Suprapubic skin (tissue), 4 donors: ENCODE measurements at regions not wholly inside any gene's neighbourhood (a gene's known extent, or its start where the extent isn't known, plus 50 kb on each side); places are given as distances from the start of the nearest gene placed in this dataset.

Experiments used
- DNase-seq, 2 donors: peaks; one replicate each; pipeline ENCODE4 v3.0.0-alpha.2; 2019; ENCODE audit warnings: low spot score in 2 of 2
- H3K27ac ChIP-seq: fragments of 200-600 bp; sonication (generic); one replicate; pipeline ENCODE4 v1.5.1; 2019
- H3K27me3 ChIP-seq: fragments of 200-600 bp; sonication (generic); one replicate; pipeline ENCODE4 v1.5.1; 2019
- H3K36me3 ChIP-seq: fragments of 200-600 bp; sonication (generic); one replicate; pipeline ENCODE4 v1.5.1; 2019
- H3K4me1 ChIP-seq: fragments of 200-600 bp; sonication (generic); one replicate; pipeline ENCODE4 v1.5.1; 2019
- H3K4me3 ChIP-seq: fragments of 200-600 bp; sonication (generic); one replicate; pipeline ENCODE4 v1.5.1; 2019; ENCODE audit warnings: mild to moderate bottlenecking
- H3K9me3 ChIP-seq: fragments of 200-600 bp; sonication (generic); one replicate; pipeline ENCODE4 v1.5.1; 2019
- CTCF ChIP-seq, 2 donors: fragments of 200-600 bp in 1 of 2; fragments of 450-650 bp in 1 of 2; sonication (generic) in 1 of 2; IDR thresholded peaks; one replicate each; pipeline ENCODE4 v1.5.1; 2016 to 2019; ENCODE audit warnings: antibody characterized with exemption in 2 of 2, mild to moderate bottlenecking in 1 of 2, moderate library complexity in 1 of 2
- EP300 ChIP-seq: sonication (generic); formaldehyde crosslinking; IDR thresholded peaks from one replicate; pipeline ENCODE4 v1.6.1; 2017; ENCODE audit warnings: antibody characterized with exemption
- POLR2A ChIP-seq, 2 donors: fragments of 450-650 bp; IDR thresholded peaks; one replicate each; pipeline ENCODE4 v1.6.1; 2017; ENCODE audit warnings: antibody characterized with exemption in 2 of 2, mild to moderate bottlenecking in 2 of 2, moderate library complexity in 2 of 2
- POLR2AphosphoS5 ChIP-seq, 3 donors: sonication (generic); formaldehyde crosslinking; IDR thresholded peaks; one replicate each; pipeline ENCODE4 v1.6.1; 2017; ENCODE audit warnings: antibody characterized with exemption in 3 of 3
- WGBS: methylation state at CpG from one replicate; pipeline ENCODE4 v1.1.5; 2018; 5-methylcytosine and 5-hydroxymethylcytosine counted together

- DNase-seq, result no peak
- peaks cover 5% of the 10 kb centered on the region for H3K4me1 ChIP-seq
- no peaks in the 10 kb centered on the region for H3K27me3 ChIP-seq
- H3K36me3 ChIP-seq, result no peaks in the 10 kb centered on the region
- H3K4me3 ChIP-seq, result no peak overlapping the region
- 99% methylated on average over 8 of the region's 8 CpGs for WGBS
- no peaks in the 10 kb centered on the region for H3K9me3 ChIP-seq
- no peak overlapping the region for H3K27ac ChIP-seq
- no peak for TF ChIP-seq POLR2A (IDR thresholded peaks at IDR 0.05)
- no peak for TF ChIP-seq EP300
- no peak for TF ChIP-seq CTCF (IDR thresholded peaks at IDR 0.05)
- no peak for TF ChIP-seq POLR2AphosphoS5 (IDR thresholded peaks at IDR 0.05)
Observed at GRCh38 chr15:70385711-70386110, 288.0 kb upstream of the TLE3 start.

DNA sequence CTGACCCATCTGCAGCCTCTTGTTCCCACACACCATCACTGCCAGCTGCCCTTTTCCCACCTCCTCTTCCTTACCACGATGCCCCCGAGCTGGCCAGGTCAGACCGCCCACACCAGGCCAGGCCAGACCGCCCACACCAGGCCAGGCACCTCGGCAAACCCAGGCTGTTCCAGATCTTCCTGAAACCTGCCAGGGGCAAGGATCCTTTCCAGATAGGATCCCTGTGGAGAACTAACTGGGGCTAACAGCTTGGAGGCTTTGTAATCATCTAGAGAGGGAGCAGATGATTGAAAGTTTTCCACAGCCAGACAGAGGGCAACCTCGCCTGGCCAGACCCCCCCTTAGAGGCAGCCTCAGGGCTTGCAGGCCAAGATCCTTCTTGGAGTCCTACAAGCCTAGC lies 287.3 kb upstream of the TLE3 start:
- Histone ChIP-seq H3K36me3 (no peaks in the 10 kb centered on the region), H3K4me1 (peaks cover 5% of the 10 kb centered on the region), H3K27ac (no peak overlapping the region), H3K27me3 (no peaks in the 10 kb centered on the region), H3K9me3 (no peaks in the 10 kb centered on the region), H3K4me3 (no peak overlapping the region)
- TF ChIP-seq POLR2A (IDR thresholded peaks at IDR 0.05), result no peak
- WGBS, result 78% methylated on average over 5 of the region's 6 CpGs
- no peak for DNase-seq

GRCh38 chr15:70383856-70384255 lies 286.1 kb upstream of the TLE3 start:
- 89% methylated on average over 8 of the region's 8 CpGs for WGBS
- Histone ChIP-seq H3K36me3 (no peaks in the 10 kb centered on the region), H3K27me3 (no peaks in the 10 kb centered on the region), H3K27ac (no peak overlapping the region), H3K4me1 (peaks cover 5% of the 10 kb centered on the region), H3K9me3 (no peaks in the 10 kb centered on the region), H3K4me3 (no peak overlapping the region)
- TF ChIP-seq POLR2A (IDR thresholded peaks at IDR 0.05), result no peak
- TF ChIP-seq EP300, result no peak
- no peak for TF ChIP-seq POLR2AphosphoS5 (IDR thresholded peaks at IDR 0.05)
- TF ChIP-seq CTCF (IDR thresholded peaks at IDR 0.05), result no peak
- no peak for DNase-seq

DNA sequence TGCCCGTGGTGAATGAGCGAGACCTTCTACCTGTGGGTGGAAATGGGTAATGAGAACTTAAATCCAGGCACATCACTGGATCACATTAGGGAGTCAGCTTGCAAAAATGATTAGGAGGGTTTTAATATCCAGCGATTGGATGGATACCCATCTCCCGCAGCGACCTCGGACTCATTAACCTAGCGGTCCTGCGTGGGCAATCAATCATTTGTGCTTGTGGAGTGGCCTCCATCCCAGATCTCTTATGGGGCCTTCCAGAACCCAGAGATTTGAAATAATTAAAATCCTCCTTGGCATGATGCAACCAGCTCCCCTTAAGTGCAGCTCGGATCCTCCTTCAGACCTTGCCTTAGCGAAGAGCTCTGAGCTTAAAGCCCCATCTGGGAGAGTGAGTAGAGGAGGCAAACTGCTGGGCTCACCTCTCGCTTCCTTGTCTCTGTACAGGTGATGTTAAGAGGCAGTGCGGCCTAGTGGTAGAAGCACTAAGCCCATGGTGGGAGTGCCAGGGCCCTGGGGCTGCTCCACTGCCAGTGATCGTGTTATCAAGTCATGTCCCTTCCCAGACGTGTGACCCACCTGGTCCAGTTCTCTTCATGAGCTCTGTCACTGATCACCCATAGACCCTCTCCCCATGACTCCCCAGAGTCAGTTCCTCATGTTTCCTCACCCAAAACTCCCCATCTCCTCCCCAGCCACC lies 285.2 kb upstream of the TLE3 start:
- Histone ChIP-seq H3K27ac (no peak overlapping the region), H3K36me3 (no peaks in the 10 kb centered on the region), H3K4me1 (peaks cover 13% of the 10 kb centered on the region), H3K4me3 (no peak overlapping the region), H3K27me3 (no peaks in the 10 kb centered on the region), H3K9me3 (no peaks in the 10 kb centered on the region)
- no peak for DNase-seq
- WGBS, result 96% methylated on average over 14 of the region's 14 CpGs
- TF ChIP-seq POLR2A (IDR thresholded peaks at IDR 0.05) (no peak), POLR2AphosphoS5 (IDR thresholded peaks at IDR 0.05) (no peak), CTCF (IDR thresholded peaks at IDR 0.05) (no peak), EP300 (no peak)

DNA sequence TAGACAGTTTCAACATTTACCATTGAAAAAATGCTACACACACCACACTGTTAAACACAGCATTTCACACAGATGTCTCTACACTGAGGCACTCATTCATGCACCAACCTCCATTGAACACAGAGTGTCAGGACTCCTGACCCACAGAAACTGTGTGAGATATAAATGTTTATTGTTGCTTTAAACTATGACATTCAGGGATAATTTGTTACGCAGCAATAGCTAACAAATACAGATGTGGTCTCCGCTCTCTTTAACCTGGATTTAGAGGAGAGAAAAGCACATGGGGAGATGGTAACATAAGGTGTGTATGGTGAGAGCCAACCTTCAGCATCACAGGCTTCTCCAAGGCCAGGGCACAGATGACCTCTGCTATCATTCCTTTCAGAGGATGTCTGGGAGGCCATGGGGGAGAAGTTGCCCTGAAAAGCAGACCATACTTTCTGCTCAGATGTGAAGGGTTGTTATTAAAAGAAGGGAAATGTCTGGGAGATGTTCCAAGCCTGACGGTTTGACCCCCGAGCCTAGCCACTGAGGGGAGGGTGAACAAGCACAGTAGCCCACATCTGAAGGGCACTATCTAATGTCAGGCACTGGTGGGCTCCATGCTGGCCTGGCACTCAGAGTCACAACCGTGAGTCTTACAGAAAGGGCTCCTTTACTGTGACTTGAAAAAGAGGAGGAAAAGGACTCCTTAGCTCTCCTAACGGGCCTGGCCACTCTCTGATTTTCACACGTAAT lies 284.5 kb upstream of the TLE3 start:
- Histone ChIP-seq H3K27ac (no peak overlapping the region), H3K4me1 (peaks cover 20% of the 10 kb centered on the region), H3K4me3 (no peak overlapping the region), H3K27me3 (no peaks in the 10 kb centered on the region), H3K9me3 (no peaks in the 10 kb centered on the region), H3K36me3 (no peaks in the 10 kb centered on the region)
- WGBS, result 96% methylated on average over 7 of the region's 7 CpGs
- no peak for TF ChIP-seq EP300
- no peak for TF ChIP-seq POLR2AphosphoS5 (IDR thresholded peaks at IDR 0.05)
- no peak for TF ChIP-seq POLR2A (IDR thresholded peaks at IDR 0.05)
- no peak for TF ChIP-seq CTCF (IDR thresholded peaks at IDR 0.05)
- peak in 1 of 2 donors; percentile 69 for DNase-seq
